ENCODE measurements at regions not wholly inside any gene's neighbourhood (a gene's known extent, or its start where the extent isn't known, plus 50 kb on each side); places are given as distances from the start of the nearest gene placed in this dataset.

- Histone ChIP-seq H3K9me3 (ENCODE audit: low read length) (no peaks in the 10 kb centered on the region), H3K27me3 (ENCODE audit: low read length) (no peaks in the 10 kb centered on the region), H2AFZ (ENCODE audit: low read length) (no peak overlapping the region), H3K4me3 (ENCODE audit: low read length) (no peak overlapping the region), H3K36me3 (ENCODE audit: low read depth, low read length) (no peaks in the 10 kb centered on the region), H4K20me1 (ENCODE audit: low read length) (no peaks in the 10 kb centered on the region), H3K79me2 (ENCODE audit: low read length) (no peaks in the 10 kb centered on the region), H3K9me2 (replicated peaks; ENCODE audit: low read length) (no peaks in the 10 kb centered on the region), H3K4me1 (ENCODE audit: insufficient read depth, low read length) (no peaks in the 10 kb centered on the region), H3F3A (ENCODE audit: low read length, unreplicated experiment) (no peaks in the 10 kb centered on the region), H3K27ac (ENCODE audit: low read length) (no peak overlapping the region), H3K9ac (ENCODE audit: low read length) (no peak overlapping the region), H3K4me2 (ENCODE audit: low read length) (no peak overlapping the region)
- ChIA-PET CTCF (interaction anchor here (0.7 kb wide), 1 partner anchor 207 kb away, joined by 3 read pairs; no protein-coding TSS in a partner anchor), POLR2A (ENCODE audit: unreplicated experiment) (no interaction called here)
- DNase-seq = no peak
- ATAC-seq = no peak
- no TSS peak for BruUV-seq (replicated peaks)
- no peak for TF ChIP-seq EZH2 (IDR thresholded peaks at IDR 0.05; ENCODE audit: low read length, unreplicated experiment)
- no peak for TF ChIP-seq EZH2phosphoT487 (IDR thresholded peaks at IDR 0.05; ENCODE audit: borderline replicate concordance, low read length)
- TF ChIP-seq, protein P1, sequence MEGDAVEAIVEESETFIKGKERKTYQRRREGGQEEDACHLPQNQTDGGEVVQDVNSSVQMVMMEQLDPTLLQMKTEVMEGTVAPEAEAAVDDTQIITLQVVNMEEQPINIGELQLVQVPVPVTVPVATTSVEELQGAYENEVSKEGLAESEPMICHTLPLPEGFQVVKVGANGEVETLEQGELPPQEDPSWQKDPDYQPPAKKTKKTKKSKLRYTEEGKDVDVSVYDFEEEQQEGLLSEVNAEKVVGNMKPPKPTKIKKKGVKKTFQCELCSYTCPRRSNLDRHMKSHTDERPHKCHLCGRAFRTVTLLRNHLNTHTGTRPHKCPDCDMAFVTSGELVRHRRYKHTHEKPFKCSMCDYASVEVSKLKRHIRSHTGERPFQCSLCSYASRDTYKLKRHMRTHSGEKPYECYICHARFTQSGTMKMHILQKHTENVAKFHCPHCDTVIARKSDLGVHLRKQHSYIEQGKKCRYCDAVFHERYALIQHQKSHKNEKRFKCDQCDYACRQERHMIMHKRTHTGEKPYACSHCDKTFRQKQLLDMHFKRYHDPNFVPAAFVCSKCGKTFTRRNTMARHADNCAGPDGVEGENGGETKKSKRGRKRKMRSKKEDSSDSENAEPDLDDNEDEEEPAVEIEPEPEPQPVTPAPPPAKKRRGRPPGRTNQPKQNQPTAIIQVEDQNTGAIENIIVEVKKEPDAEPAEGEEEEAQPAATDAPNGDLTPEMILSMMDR (conservative IDR thresholded peaks at IDR 0.05; ENCODE audit: low read depth, low read length) = no peak
- intact Hi-C loops (cut with micrococcal nuclease) = loop anchor here (5.0 kb wide), 1 partner anchor 454 kb away; no protein-coding TSS in a partner anchor
These were observed 202.9 kb upstream of the KLHL1 start for GRCh38 chr13:70311191-70311590.

GRCh38 chr13:70310396-70311119 lies 202.3 kb upstream of the KLHL1 start:
- Histone ChIP-seq H3K36me3 (ENCODE audit: low read depth, low read length) (no peaks in the 10 kb centered on the region), H3K27me3 (ENCODE audit: low read length) (no peaks in the 10 kb centered on the region), H3K4me2 (ENCODE audit: low read length) (no peak overlapping the region), H2AFZ (ENCODE audit: low read length) (no peak overlapping the region), H3K79me2 (ENCODE audit: low read length) (no peaks in the 10 kb centered on the region), H3K9me3 (ENCODE audit: low read length) (no peaks in the 10 kb centered on the region), H3K27ac (ENCODE audit: low read length) (no peak overlapping the region), H3K4me1 (ENCODE audit: insufficient read depth, low read length) (no peaks in the 10 kb centered on the region), H3F3A (ENCODE audit: low read length, unreplicated experiment) (no peaks in the 10 kb centered on the region), H3K4me3 (ENCODE audit: low read length) (no peak overlapping the region), H3K9me2 (replicated peaks; ENCODE audit: low read length) (no peaks in the 10 kb centered on the region), H4K20me1 (ENCODE audit: low read length) (no peaks in the 10 kb centered on the region), H3K9ac (ENCODE audit: low read length) (no peak overlapping the region)
- CTCF ChIA-PET = interaction anchor here (0.7 to 1.0 kb wide), 2 partner anchors 206 to 212 kb away, joined by 3 read pairs; no protein-coding TSS in a partner anchor
- no TSS peak for BruUV-seq (replicated peaks)
- intact Hi-C loops (cut with micrococcal nuclease) = loop anchor here (1.0 to 5.0 kb wide), 3 partner anchors 212 to 773 kb away; no protein-coding TSS in a partner anchor
- peak; percentile 99 for ATAC-seq
- no peak for TF ChIP-seq EZH2 (IDR thresholded peaks at IDR 0.05; ENCODE audit: low read length, unreplicated experiment)
- TF ChIP-seq, protein P1 (conservative IDR thresholded peaks at IDR 0.05; ENCODE audit: low read depth, low read length) = peak; percentile 62
- no peak for TF ChIP-seq EZH2phosphoT487 (IDR thresholded peaks at IDR 0.05; ENCODE audit: borderline replicate concordance, low read length)
- POLR2A ChIA-PET (ENCODE audit: unreplicated experiment) = no interaction called here
- DNase-seq = peak; percentile 63

GRCh38 chr13:70297189-70297616 lies 189.0 kb upstream of the KLHL1 start:
- Histone ChIP-seq H3K4me1 (ENCODE audit: insufficient read depth, low read length) (no peaks in the 10 kb centered on the region), H4K20me1 (ENCODE audit: low read length) (no peaks in the 10 kb centered on the region), H3K27ac (ENCODE audit: low read length) (no peak overlapping the region), H2AFZ (ENCODE audit: low read length) (no peak overlapping the region), H3K9ac (ENCODE audit: low read length) (no peak overlapping the region), H3K36me3 (ENCODE audit: low read depth, low read length) (no peaks in the 10 kb centered on the region), H3K27me3 (ENCODE audit: low read length) (no peaks in the 10 kb centered on the region), H3K79me2 (ENCODE audit: low read length) (no peaks in the 10 kb centered on the region), H3K9me3 (ENCODE audit: low read length) (no peaks in the 10 kb centered on the region), H3F3A (ENCODE audit: low read length, unreplicated experiment) (no peaks in the 10 kb centered on the region), H3K4me3 (ENCODE audit: low read length) (no peak overlapping the region), H3K4me2 (ENCODE audit: low read length) (no peak overlapping the region), H3K9me2 (replicated peaks; ENCODE audit: low read length) (no peaks in the 10 kb centered on the region)
- ChIA-PET POLR2A (ENCODE audit: unreplicated experiment) (no interaction called here), CTCF (no interaction called here)
- DNase-seq = no peak
- intact Hi-C loops (cut with micrococcal nuclease) = no loop called here
- TF ChIP-seq EZH2phosphoT487 (IDR thresholded peaks at IDR 0.05; ENCODE audit: borderline replicate concordance, low read length) (no peak), EZH2 (IDR thresholded peaks at IDR 0.05; ENCODE audit: low read length, unreplicated experiment) (no peak)
- TF ChIP-seq, protein P1 (conservative IDR thresholded peaks at IDR 0.05; ENCODE audit: low read depth, low read length) = no peak
- BruUV-seq (replicated peaks) = no TSS peak
- no peak for ATAC-seq
